PC-3 (cell line): ENCODE measurements at regions not wholly inside any gene's neighbourhood (a gene's known extent, or its start where the extent isn't known, plus 50 kb on each side); places are given as distances from the start of the nearest gene placed in this dataset.
A peak's percentile ranks its signal among the peaks of the same experiment; 100 is the strongest.

Experiments
- ATAC-seq: fragments of 200-7000 bp; cut with Tn5 transposase; 2 replicates; pipeline ENCODE4 v1.9.1; 2020; ENCODE audit warnings: mild to moderate bottlenecking, moderate library complexity
- BruUV-seq: library from RNA; stranded (reverse); fragments of 400-500 nt; replicated peaks from 2 replicates; lab custom pipeline; 2021; lab: Mats Ljungman, UMichigan
- CTCF ChIA-PET: fragments of 300-600 bp; sonication (Branson Sonifier 250); formaldehyde crosslinking; loops from one replicate; lab custom pipeline; 2022; ENCODE audit warnings: antibody characterized with exemption; lab: Charles Lee
- POLR2A ChIA-PET: fragments of 300-600 bp; sonication (Branson Sonifier 250); formaldehyde crosslinking; loops from one replicate; lab custom pipeline; 2022; ENCODE audit warnings: antibody characterized with exemption; ENCODE audit not compliant: unreplicated experiment; lab: Charles Lee
- DNase-seq: peaks from one replicate; pipeline ENCODE4 v3.0.0-alpha.2; 2015
- H2AFZ ChIP-seq: fragments of 300-600 bp; sonication (generic); 2 replicates; pipeline ENCODE4 v1.6.0; 2016; ENCODE audit warnings: antibody characterized with exemption, low read length
- H3F3A ChIP-seq: fragments of 300-600 bp; sonication (generic); one replicate; pipeline ENCODE4 v1.6.0; 2017; ENCODE audit warnings: antibody characterized with exemption, low read length, control low read depth, mild to moderate bottlenecking; ENCODE audit not compliant: unreplicated experiment
- H3K27ac ChIP-seq: fragments of 300-600 bp; sonication (generic); 2 replicates; pipeline ENCODE4 v1.5.1; 2016; ENCODE audit warnings: mild to moderate bottlenecking, low read length
- H3K27me3 ChIP-seq: fragments of 300-600 bp; sonication (generic); 2 replicates; pipeline ENCODE4 v1.6.1; 2016; ENCODE audit warnings: low read length, mixed read lengths
- H3K36me3 ChIP-seq: fragments of 300-600 bp; sonication (generic); 2 replicates; pipeline ENCODE4 v1.6.1; 2016; ENCODE audit warnings: low read depth, mixed run types, low read length, mixed read lengths
- H3K4me1 ChIP-seq: fragments of 300-600 bp; sonication (generic); 2 replicates; pipeline ENCODE4 v1.5.1; 2016; ENCODE audit warnings: low read length; ENCODE audit not compliant: insufficient read depth
- H3K4me2 ChIP-seq: fragments of 300-600 bp; sonication (generic); 2 replicates; pipeline ENCODE4 v1.6.0; 2016; ENCODE audit warnings: low read length
- H3K4me3 ChIP-seq: fragments of 300-600 bp; sonication (generic); 2 replicates; pipeline ENCODE4 v1.5.1; 2016; ENCODE audit warnings: mild to moderate bottlenecking, low read length, mixed read lengths
- H3K79me2 ChIP-seq: fragments of 300-600 bp; sonication (generic); 2 replicates; pipeline ENCODE4 v1.6.1; 2017; ENCODE audit warnings: low read length, mixed read lengths
- H3K9ac ChIP-seq: fragments of 300-600 bp; sonication (generic); 2 replicates; pipeline ENCODE4 v1.6.0; 2016; ENCODE audit warnings: mild to moderate bottlenecking, low read length
- H3K9me2 ChIP-seq: fragments of 300-600 bp; sonication (generic); replicated peaks from 2 replicates; pipeline ENCODE4 v1.6.1; 2016; ENCODE audit warnings: mixed run types, low read length, mixed read lengths
- H3K9me3 ChIP-seq: fragments of 300-600 bp; sonication (generic); 2 replicates; pipeline ENCODE4 v1.6.1; 2016; ENCODE audit warnings: low read length, mixed read lengths
- H4K20me1 ChIP-seq: fragments of 300-600 bp; sonication (generic); 2 replicates; pipeline ENCODE4 v1.6.1; 2016; ENCODE audit warnings: low read length, mixed read lengths
- CTCF ChIP-seq: fragments of 300-600 bp; sonication (generic); conservative IDR thresholded peaks from 2 replicates; pipeline ENCODE4 v1.5.1; 2017; ENCODE audit warnings: antibody characterized with exemption, low read depth, mild to moderate bottlenecking, low read length
- EZH2 ChIP-seq: fragments of 300-600 bp; sonication (generic); IDR thresholded peaks from one replicate; pipeline ENCODE4 v1.6.1; 2017; ENCODE audit warnings: antibody characterized with exemption, mild to moderate bottlenecking, low read length; ENCODE audit not compliant: unreplicated experiment
- EZH2phosphoT487 ChIP-seq: fragments of 300-600 bp; sonication (generic); IDR thresholded peaks from 2 replicates; pipeline ENCODE4 v1.6.1; 2018; ENCODE audit warnings: mild to moderate bottlenecking, antibody characterized with exemption, low read length, borderline replicate concordance
- intact Hi-C: fragments of 100-400 bp; cut with micrococcal nuclease; formaldehyde crosslinking; loops from 2 replicates; pipeline ENCODE4 v1.9.0; 2023

- intact Hi-C loops = no loop called here
- ChIA-PET CTCF (no interaction called here), POLR2A (no interaction called here)
- BruUV-seq = no TSS peak
- Histone ChIP-seq H3K36me3 (no peaks in the 10 kb centered on the region), H3K79me2 (no peaks in the 10 kb centered on the region), H2AFZ (no peak overlapping the region), H3K4me3 (no peak overlapping the region), H3K9ac (no peak overlapping the region), H3K4me1 (peaks cover 4% of the 10 kb centered on the region; the same call in 1 of the 2 replicates), H3K27me3 (no peaks in the 10 kb centered on the region), H3K9me2 (no peaks in the 10 kb centered on the region), H3K27ac (no peak overlapping the region), H4K20me1 (no peaks in the 10 kb centered on the region), H3K9me3 (no peaks in the 10 kb centered on the region), H3K4me2 (no peak overlapping the region), H3F3A (no peaks in the 10 kb centered on the region)
- TF ChIP-seq EZH2 (no peak), EZH2phosphoT487 (no peak), CTCF (no peak)
- no peak for ATAC-seq
- no peak for DNase-seq
Measured at GRCh38 chr3:168653255-168653654, 557.5 kb upstream of the GOLIM4 start.

DNA sequence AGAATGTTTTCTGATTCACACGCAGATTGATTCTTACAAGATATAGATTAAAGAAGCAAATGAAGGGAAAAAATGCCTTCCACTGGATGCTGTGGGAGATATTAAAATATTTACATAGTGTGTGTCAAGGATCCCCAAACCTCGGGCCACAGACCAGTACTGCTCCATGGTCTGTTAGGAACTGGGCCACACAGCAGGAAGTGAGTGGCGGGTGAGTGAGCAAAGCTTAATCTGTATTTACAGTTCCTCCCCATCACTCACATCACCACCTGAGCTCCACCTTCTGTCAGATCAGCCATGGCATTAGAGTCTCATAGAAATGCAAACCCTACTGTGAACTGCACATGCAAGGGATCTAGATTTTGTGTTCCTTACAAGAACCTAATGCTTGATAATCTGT is 552.6 kb upstream of the GOLIM4 start:
- ChIA-PET POLR2A (no interaction called here), CTCF (interaction anchor here (0.6 kb wide), 1 partner anchor 201 kb away, joined by 3 read pairs; no protein-coding TSS in a partner anchor)
- Histone ChIP-seq H3K4me2 (no peak overlapping the region), H3K27ac (no peak overlapping the region), H3K4me3 (no peak overlapping the region), H3K36me3 (no peaks in the 10 kb centered on the region), H3K9ac (no peak overlapping the region), H3K4me1 (peaks cover 9% of the 10 kb centered on the region; the same call in 1 of the 2 replicates), H3K27me3 (no peaks in the 10 kb centered on the region), H3K9me2 (no peaks in the 10 kb centered on the region), H3K9me3 (no peaks in the 10 kb centered on the region), H3F3A (no peaks in the 10 kb centered on the region), H2AFZ (no peak overlapping the region), H3K79me2 (no peaks in the 10 kb centered on the region), H4K20me1 (no peaks in the 10 kb centered on the region)
- TF ChIP-seq CTCF = no peak
- no peak for TF ChIP-seq EZH2phosphoT487
- no peak for TF ChIP-seq EZH2
- ATAC-seq (peak; percentile 92), DNase-seq (peak; percentile 48)
- intact Hi-C loops = no loop called here
- no TSS peak for BruUV-seq

DNA sequence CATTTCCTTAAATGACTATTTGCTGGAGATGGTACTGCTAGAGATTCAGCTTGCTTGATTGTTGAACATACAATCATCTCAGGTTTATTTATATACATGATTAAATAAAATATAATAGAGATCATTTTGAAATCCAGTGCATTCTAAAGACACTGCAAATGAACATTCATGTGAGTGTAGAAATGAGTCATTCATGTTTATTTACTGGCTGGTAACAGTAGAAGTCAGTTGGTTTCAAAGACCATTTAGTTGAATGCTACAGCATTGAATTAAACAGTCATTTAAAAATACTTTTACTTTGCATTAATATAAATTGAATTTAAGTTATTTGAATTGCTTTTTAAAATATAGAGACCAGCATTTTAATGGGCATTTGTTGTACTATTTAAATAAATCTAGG is 551.9 kb upstream of the GOLIM4 start:
- no peaks in the 10 kb centered on the region for H4K20me1 ChIP-seq
- no peak overlapping the region for H2AFZ ChIP-seq
- H3K79me2 ChIP-seq = no peaks in the 10 kb centered on the region
- ChIA-PET CTCF (no interaction called here), POLR2A (no interaction called here)
- H3K4me3 ChIP-seq = no peak overlapping the region
- H3K4me2 ChIP-seq = no peak overlapping the region
- intact Hi-C loops = no loop called here
- no peak overlapping the region for H3K27ac ChIP-seq
- H3K36me3 ChIP-seq = no peaks in the 10 kb centered on the region
- no peaks in the 10 kb centered on the region for H3F3A ChIP-seq
- peaks cover 9% of the 10 kb centered on the region; the same call in 1 of the 2 replicates for H3K4me1 ChIP-seq
- no TSS peak for BruUV-seq
- H3K27me3 ChIP-seq = no peaks in the 10 kb centered on the region
- peak; percentile 44 for DNase-seq
- no peak overlapping the region for H3K9ac ChIP-seq
- H3K9me3 ChIP-seq = no peaks in the 10 kb centered on the region
- peak; percentile 82 for ATAC-seq
- TF ChIP-seq EZH2phosphoT487 (no peak), EZH2 (no peak)
- no peaks in the 10 kb centered on the region for H3K9me2 ChIP-seq
